ENCODE measurements at regions not wholly inside any gene's neighbourhood (a gene's known extent, or its start where the extent isn't known, plus 50 kb on each side); places are given as distances from the start of the nearest gene placed in this dataset.

DNA sequence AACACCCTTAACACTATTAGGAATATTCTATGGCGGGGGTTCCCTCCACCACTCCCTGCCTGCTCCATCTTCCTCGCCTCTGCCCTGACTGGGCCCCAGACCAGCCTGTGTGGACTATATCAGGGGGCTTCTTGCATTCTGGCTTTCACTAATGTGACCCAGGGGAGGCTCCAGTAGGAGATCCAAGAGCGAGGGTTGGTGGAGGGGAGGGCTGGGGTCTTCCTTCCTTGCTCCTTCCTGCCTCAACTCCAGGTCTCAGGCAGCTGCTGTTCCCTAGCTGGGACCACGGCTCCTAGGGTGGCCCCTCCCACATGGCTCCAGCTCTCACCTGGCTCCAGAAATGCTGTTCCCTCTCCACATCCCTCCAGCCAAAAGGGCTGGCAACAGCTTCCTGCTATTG is 257.4 kb downstream of the MATN1 start:
- Histone ChIP-seq H3K27me3 (ENCODE audit: control insufficient read depth, low read length) (no peaks in the 10 kb centered on the region), H3K27ac (ENCODE audit: low read depth, low read length) (no peak overlapping the region), H3K79me2 (ENCODE audit: control insufficient read depth, low read length) (no peaks in the 10 kb centered on the region), H3K9me3 (ENCODE audit: control insufficient read depth, insufficient read depth, low read length) (no peaks in the 10 kb centered on the region), H3K4me2 (ENCODE audit: low read length) (no peak overlapping the region), H3K9me2 (replicated peaks; ENCODE audit: control insufficient read depth, low read length) (no peaks in the 10 kb centered on the region), H4K20me1 (ENCODE audit: control insufficient read depth, insufficient read depth, low read depth, low read length) (no peaks in the 10 kb centered on the region), H3K36me3 (ENCODE audit: control insufficient read depth, low read length) (no peaks in the 10 kb centered on the region), H3K4me1 (ENCODE audit: control insufficient read depth, low read length) (no peaks in the 10 kb centered on the region), H3F3A (ENCODE audit: control insufficient read depth, insufficient read depth) (no peaks in the 10 kb centered on the region), H3K4me3 (ENCODE audit: low read length) (no peak overlapping the region)
- TF ChIP-seq, protein P1, sequence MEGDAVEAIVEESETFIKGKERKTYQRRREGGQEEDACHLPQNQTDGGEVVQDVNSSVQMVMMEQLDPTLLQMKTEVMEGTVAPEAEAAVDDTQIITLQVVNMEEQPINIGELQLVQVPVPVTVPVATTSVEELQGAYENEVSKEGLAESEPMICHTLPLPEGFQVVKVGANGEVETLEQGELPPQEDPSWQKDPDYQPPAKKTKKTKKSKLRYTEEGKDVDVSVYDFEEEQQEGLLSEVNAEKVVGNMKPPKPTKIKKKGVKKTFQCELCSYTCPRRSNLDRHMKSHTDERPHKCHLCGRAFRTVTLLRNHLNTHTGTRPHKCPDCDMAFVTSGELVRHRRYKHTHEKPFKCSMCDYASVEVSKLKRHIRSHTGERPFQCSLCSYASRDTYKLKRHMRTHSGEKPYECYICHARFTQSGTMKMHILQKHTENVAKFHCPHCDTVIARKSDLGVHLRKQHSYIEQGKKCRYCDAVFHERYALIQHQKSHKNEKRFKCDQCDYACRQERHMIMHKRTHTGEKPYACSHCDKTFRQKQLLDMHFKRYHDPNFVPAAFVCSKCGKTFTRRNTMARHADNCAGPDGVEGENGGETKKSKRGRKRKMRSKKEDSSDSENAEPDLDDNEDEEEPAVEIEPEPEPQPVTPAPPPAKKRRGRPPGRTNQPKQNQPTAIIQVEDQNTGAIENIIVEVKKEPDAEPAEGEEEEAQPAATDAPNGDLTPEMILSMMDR (IDR thresholded peaks at IDR 0.05; ENCODE audit: low read depth, low read length, poor library complexity, severe bottlenecking): no peak
- TF ChIP-seq EZH2phosphoT487 (IDR thresholded peaks at IDR 0.05; ENCODE audit: borderline replicate concordance, low read length): no peak

DNA sequence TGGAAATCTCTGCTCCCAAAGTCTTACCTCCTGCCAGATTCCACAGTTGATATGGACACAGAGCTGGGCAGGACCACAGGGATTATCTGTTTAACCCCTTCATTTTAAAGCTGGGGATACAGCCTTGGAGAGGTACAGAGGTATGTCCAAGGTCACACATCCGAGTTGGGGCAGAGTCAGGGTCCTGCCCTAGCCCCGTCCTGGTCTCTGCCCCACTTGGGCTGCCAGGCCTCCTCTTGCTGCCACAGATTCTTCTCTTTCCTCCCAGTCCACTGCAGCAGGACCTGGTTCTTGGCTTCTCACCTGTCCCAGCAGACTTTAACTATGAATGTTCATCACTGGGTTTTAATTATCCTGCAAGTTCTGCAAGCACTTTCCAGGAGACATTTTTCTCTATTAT is 258.3 kb downstream of the MATN1 start:
- no peaks in the 10 kb centered on the region for H3F3A ChIP-seq (ENCODE audit: control insufficient read depth, insufficient read depth)
- no peaks in the 10 kb centered on the region for H3K79me2 ChIP-seq (ENCODE audit: control insufficient read depth, low read length)

DNA sequence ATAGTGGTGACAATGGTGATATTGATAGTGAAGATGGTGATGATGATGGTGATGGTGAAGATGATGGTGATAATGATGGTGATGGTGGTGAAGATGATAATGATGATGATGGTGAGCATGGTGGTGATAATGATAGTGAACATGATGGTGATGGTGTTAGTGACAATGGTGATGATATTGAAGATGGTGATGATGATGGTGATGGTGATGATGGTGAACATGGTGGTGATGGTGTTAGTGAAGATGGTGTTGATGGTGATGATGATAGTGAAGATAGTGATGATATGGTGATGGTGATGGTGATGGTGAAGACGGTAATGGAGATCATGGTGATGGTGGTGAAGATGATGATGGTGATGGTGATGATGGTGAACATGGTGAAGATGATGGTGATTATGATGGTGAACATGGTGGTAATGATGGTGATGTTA is 259.2 kb downstream of the MATN1 start:
- H3K9me2 ChIP-seq (replicated peaks; ENCODE audit: control insufficient read depth, low read length): no peaks in the 10 kb centered on the region
- no peaks in the 10 kb centered on the region for H3K9me3 ChIP-seq (ENCODE audit: control insufficient read depth, insufficient read depth, low read length)
- no peak overlapping the region for H3K4me2 ChIP-seq (ENCODE audit: low read length)
- no peaks in the 10 kb centered on the region for H3K79me2 ChIP-seq (ENCODE audit: control insufficient read depth, low read length)
- no peaks in the 10 kb centered on the region for H3K27me3 ChIP-seq (ENCODE audit: control insufficient read depth, low read length)
- no peak overlapping the region for H3K4me3 ChIP-seq (ENCODE audit: low read length)
- H4K20me1 ChIP-seq (ENCODE audit: control insufficient read depth, insufficient read depth, low read depth, low read length): no peaks in the 10 kb centered on the region
- H3K4me1 ChIP-seq (ENCODE audit: control insufficient read depth, low read length): no peaks in the 10 kb centered on the region
- H3F3A ChIP-seq (ENCODE audit: control insufficient read depth, insufficient read depth): no peaks in the 10 kb centered on the region
- H3K27ac ChIP-seq (ENCODE audit: low read depth, low read length): no peak overlapping the region
- H3K36me3 ChIP-seq (ENCODE audit: control insufficient read depth, low read length): no peaks in the 10 kb centered on the region
- TF ChIP-seq EZH2phosphoT487 (IDR thresholded peaks at IDR 0.05; ENCODE audit: borderline replicate concordance, low read length): no peak
- TF ChIP-seq, protein P1 (IDR thresholded peaks at IDR 0.05; ENCODE audit: low read depth, low read length, poor library complexity, severe bottlenecking): no peak

More for the DNA sequence above, 258.3 kb downstream of the MATN1 start:
- TF ChIP-seq, protein P1 (IDR thresholded peaks at IDR 0.05; ENCODE audit: low read depth, low read length, poor library complexity, severe bottlenecking): no peak
- no peak for TF ChIP-seq EZH2phosphoT487 (IDR thresholded peaks at IDR 0.05; ENCODE audit: borderline replicate concordance, low read length)
- no peaks in the 10 kb centered on the region for H4K20me1 ChIP-seq (ENCODE audit: control insufficient read depth, insufficient read depth, low read depth, low read length)
- no peaks in the 10 kb centered on the region for H3K9me2 ChIP-seq (replicated peaks; ENCODE audit: control insufficient read depth, low read length)
- H3K27me3 ChIP-seq (ENCODE audit: control insufficient read depth, low read length): no peaks in the 10 kb centered on the region
- H3K9me3 ChIP-seq (ENCODE audit: control insufficient read depth, insufficient read depth, low read length): no peaks in the 10 kb centered on the region
- H3K4me3 ChIP-seq (ENCODE audit: low read length): no peak overlapping the region
- no peak overlapping the region for H3K4me2 ChIP-seq (ENCODE audit: low read length)
- H3K4me1 ChIP-seq (ENCODE audit: control insufficient read depth, low read length): no peaks in the 10 kb centered on the region
- H3K36me3 ChIP-seq (ENCODE audit: control insufficient read depth, low read length): no peaks in the 10 kb centered on the region
- H3K27ac ChIP-seq (ENCODE audit: low read depth, low read length): no peak overlapping the region
